ENCODE measurements at regions not wholly inside any gene's neighbourhood (a gene's known extent, or its start where the extent isn't known, plus 50 kb on each side); places are given as distances from the start of the nearest gene placed in this dataset.

GRCh38 chr3:118607915-118608820 lies 426.5 kb downstream of the IGSF11 start:
- no peak for TF ChIP-seq CTCF (IDR thresholded peaks at IDR 0.05; ENCODE audit: low read length)
- peak; percentile 82 for DNase-seq

GRCh38 chr3:118618247-118619040 lies 416.2 kb downstream of the IGSF11 start:
- H3K27ac ChIP-seq (ENCODE audit: low read length): no peak overlapping the region
- peak overlapping the region; percentile 3; the same call in 1 of the 2 replicates for H2AFZ ChIP-seq (ENCODE audit: low read length)
- H3F3A ChIP-seq (ENCODE audit: insufficient read depth, low read length): no peaks in the 10 kb centered on the region
- no peak overlapping the region for H3K9ac ChIP-seq (ENCODE audit: low read length)
- no peaks in the 10 kb centered on the region for H3K9me2 ChIP-seq (replicated peaks; ENCODE audit: insufficient read depth, low read length)
- TF ChIP-seq EZH2 (optimal IDR thresholded peaks at IDR 0.05; ENCODE audit: low read depth, low read length) (no peak), EZH2phosphoT487 (IDR thresholded peaks at IDR 0.05; ENCODE audit: low read length) (no peak), CTCF (IDR thresholded peaks at IDR 0.05; ENCODE audit: low read length) (no peak)
- DNase-seq: peak; percentile 49
- H4K20me1 ChIP-seq (ENCODE audit: insufficient read depth, low read length): no peaks in the 10 kb centered on the region
- peak overlapping the region; percentile 45; the same call in 1 of the 2 replicates for H3K4me2 ChIP-seq (ENCODE audit: low read depth, low read length)
- no peaks in the 10 kb centered on the region for H3K9me3 ChIP-seq (replicated peaks; ENCODE audit: insufficient read depth, low read length)
- H3K4me3 ChIP-seq (ENCODE audit: low read length): no peak overlapping the region
- no peaks in the 10 kb centered on the region for H3K36me3 ChIP-seq (replicated peaks; ENCODE audit: insufficient read depth, low read length)
- no peaks in the 10 kb centered on the region for H3K27me3 ChIP-seq (replicated peaks; ENCODE audit: insufficient read depth, low read length)
- H3K79me2 ChIP-seq (ENCODE audit: low read length): no peaks in the 10 kb centered on the region
- peaks cover 18% of the 10 kb centered on the region for H3K4me1 ChIP-seq (ENCODE audit: low read length)

More at GRCh38 chr3:118607915-118608820, 426.5 kb downstream of the IGSF11 start:
- Histone ChIP-seq H2AFZ (ENCODE audit: low read length) (peak overlapping the region; percentile 38; the same call in 1 of the 2 replicates), H3K27me3 (replicated peaks; ENCODE audit: insufficient read depth, low read length) (no peaks in the 10 kb centered on the region), H3K4me3 (ENCODE audit: low read length) (no peak overlapping the region), H3K79me2 (ENCODE audit: low read length) (no peaks in the 10 kb centered on the region), H3K4me1 (ENCODE audit: low read length) (peaks cover 12% of the 10 kb centered on the region), H4K20me1 (ENCODE audit: insufficient read depth, low read length) (no peaks in the 10 kb centered on the region), H3K9ac (ENCODE audit: low read length) (no peak overlapping the region), H3K27ac (ENCODE audit: low read length) (peak overlapping the region; percentile 34; the same call in 1 of the 2 replicates), H3K9me3 (replicated peaks; ENCODE audit: insufficient read depth, low read length) (no peaks in the 10 kb centered on the region), H3K9me2 (replicated peaks; ENCODE audit: insufficient read depth, low read length) (no peaks in the 10 kb centered on the region), H3F3A (ENCODE audit: insufficient read depth, low read length) (no peaks in the 10 kb centered on the region), H3K4me2 (ENCODE audit: low read depth, low read length) (peak overlapping the region; percentile 21; the same call in 1 of the 2 replicates), H3K36me3 (replicated peaks; ENCODE audit: insufficient read depth, low read length) (no peaks in the 10 kb centered on the region)

GRCh38 chr3:118626453-118626852 lies 408.2 kb downstream of the IGSF11 start:
- Histone ChIP-seq H2AFZ (ENCODE audit: low read length) (no peak overlapping the region), H3K4me3 (ENCODE audit: low read length) (no peak overlapping the region), H3K79me2 (ENCODE audit: low read length) (no peaks in the 10 kb centered on the region), H4K20me1 (ENCODE audit: insufficient read depth, low read length) (no peaks in the 10 kb centered on the region), H3K27me3 (replicated peaks; ENCODE audit: insufficient read depth, low read length) (no peaks in the 10 kb centered on the region), H3K27ac (ENCODE audit: low read length) (no peak overlapping the region), H3F3A (ENCODE audit: insufficient read depth, low read length) (no peaks in the 10 kb centered on the region), H3K9me2 (replicated peaks; ENCODE audit: insufficient read depth, low read length) (no peaks in the 10 kb centered on the region), H3K9ac (ENCODE audit: low read length) (no peak overlapping the region), H3K36me3 (replicated peaks; ENCODE audit: insufficient read depth, low read length) (no peaks in the 10 kb centered on the region), H3K9me3 (replicated peaks; ENCODE audit: insufficient read depth, low read length) (no peaks in the 10 kb centered on the region), H3K4me1 (ENCODE audit: low read length) (no peaks in the 10 kb centered on the region), H3K4me2 (ENCODE audit: low read depth, low read length) (no peak overlapping the region)
- no peak for DNase-seq
- no peak for TF ChIP-seq CTCF (IDR thresholded peaks at IDR 0.05; ENCODE audit: low read length)
- no peak for TF ChIP-seq EZH2 (optimal IDR thresholded peaks at IDR 0.05; ENCODE audit: low read depth, low read length)
- no peak for TF ChIP-seq EZH2phosphoT487 (IDR thresholded peaks at IDR 0.05; ENCODE audit: low read length)

All from MM.1S (cell line).